NCI-H2081 treated with DMSO at 0.1 percent for 48 hours (cell line): ENCODE measurements at regions not wholly inside any gene's neighbourhood (a gene's known extent, or its start where the extent isn't known, plus 50 kb on each side); places are given as distances from the start of the nearest gene placed in this dataset.

Source experiments
- DNase-seq: peaks from one replicate; lab custom pipeline; 2025; lab: John Stamatoyannopoulos, UW

GRCh38 chr6:163986313-163986712 lies 571.8 kb downstream of the QKI start:
- DNase-seq: no peak

GRCh38 chr6:163985710-163986109 lies 571.2 kb downstream of the QKI start:
- no peak for DNase-seq

GRCh38 chr6:163985040-163985439 lies 570.5 kb downstream of the QKI start:
- no peak for DNase-seq

- DNase-seq: no peak
Observed at GRCh38 chr6:163984124-163984936, 569.8 kb downstream of the QKI start.

- DNase-seq: no peak
Observed at GRCh38 chr6:163983679-163984078, 569.2 kb downstream of the QKI start.

DNA sequence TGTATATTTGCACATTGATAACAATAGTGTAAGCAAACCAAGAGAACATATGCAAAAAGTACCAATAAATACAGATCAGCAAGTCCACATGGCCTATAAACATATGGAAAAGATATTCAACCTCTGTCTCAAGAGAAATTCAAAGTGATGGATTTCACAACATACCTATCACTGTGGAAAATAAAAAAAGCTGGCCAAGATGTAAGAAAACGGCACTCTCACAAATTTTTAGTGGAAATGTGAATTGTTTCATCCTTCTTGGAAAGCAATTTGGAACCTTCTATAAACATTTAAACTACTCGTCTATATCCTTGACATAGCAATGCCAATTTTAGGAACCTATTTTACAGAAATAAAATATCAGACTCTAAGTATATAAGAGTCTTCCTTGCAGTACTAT lies 559.8 kb downstream of the QKI start:
- DNase-seq: no peak

GRCh38 chr6:163971841-163972838 lies 557.6 kb downstream of the QKI start:
- DNase-seq: no peak

GRCh38 chr6:163970846-163971564 lies 556.5 kb downstream of the QKI start:
- no peak for DNase-seq

DNA sequence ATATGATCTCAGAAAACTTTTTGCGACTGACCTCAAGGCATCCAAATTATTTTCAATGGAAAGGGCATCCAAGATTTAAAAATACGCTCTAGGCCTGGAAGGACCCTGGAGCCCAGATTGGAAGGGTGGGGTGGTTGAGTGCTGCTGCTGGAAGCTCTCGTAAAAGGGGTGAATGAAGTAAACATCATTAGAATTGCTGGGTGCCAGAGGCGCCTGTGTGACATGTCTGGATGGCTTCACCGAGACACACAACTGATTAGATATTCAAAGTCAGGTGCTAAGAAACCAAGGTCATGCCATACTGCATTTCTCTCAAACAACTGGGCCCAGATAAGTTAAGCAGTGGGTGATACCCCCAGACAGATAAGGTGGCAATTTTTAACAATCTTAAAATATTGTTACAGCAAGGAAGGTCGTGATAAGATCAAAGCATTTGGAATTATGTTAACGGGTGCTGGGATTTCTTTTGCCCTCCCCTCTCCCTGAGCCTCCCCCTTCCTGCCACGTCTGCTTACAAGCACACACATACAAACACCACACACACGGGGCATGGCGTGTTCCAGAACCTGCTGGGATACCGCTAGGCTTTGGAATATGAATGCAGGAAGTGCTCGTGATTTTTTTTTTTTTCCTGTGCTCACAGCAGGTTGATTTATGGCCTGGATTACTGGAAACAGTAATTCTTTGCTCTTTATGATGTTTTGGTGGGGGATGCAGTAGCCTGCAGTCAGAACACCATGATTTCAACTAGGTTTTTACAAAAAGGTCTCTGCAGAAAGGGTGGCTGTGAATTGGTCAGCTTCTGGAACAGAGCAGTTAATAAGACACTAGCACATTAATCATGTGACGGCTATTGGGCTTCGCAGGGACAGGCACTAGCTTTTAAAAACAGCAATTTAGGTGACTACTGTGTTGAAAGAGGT lies 551.2 kb downstream of the QKI start:
- DNase-seq: peak; percentile 28

DNA sequence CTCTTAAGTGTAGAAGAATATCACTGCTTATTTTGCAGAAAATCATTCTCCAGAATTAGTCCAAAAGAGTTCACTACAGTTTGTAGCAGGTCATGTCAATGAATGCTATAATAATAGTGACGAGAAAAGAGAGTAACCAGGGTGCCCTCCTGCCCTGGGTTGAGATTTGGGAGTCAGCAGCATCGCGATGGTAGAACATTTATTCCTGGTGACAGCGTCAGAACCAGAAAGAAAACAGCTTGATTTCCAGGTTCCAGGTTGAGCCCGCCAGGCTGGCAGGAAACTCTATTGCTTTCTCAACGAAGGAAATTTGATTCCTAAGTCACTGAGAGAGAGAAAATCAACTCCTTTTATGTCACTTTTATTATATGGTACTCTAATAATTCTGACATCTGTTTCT lies 550.3 kb downstream of the QKI start:
- DNase-seq: no peak

DNA sequence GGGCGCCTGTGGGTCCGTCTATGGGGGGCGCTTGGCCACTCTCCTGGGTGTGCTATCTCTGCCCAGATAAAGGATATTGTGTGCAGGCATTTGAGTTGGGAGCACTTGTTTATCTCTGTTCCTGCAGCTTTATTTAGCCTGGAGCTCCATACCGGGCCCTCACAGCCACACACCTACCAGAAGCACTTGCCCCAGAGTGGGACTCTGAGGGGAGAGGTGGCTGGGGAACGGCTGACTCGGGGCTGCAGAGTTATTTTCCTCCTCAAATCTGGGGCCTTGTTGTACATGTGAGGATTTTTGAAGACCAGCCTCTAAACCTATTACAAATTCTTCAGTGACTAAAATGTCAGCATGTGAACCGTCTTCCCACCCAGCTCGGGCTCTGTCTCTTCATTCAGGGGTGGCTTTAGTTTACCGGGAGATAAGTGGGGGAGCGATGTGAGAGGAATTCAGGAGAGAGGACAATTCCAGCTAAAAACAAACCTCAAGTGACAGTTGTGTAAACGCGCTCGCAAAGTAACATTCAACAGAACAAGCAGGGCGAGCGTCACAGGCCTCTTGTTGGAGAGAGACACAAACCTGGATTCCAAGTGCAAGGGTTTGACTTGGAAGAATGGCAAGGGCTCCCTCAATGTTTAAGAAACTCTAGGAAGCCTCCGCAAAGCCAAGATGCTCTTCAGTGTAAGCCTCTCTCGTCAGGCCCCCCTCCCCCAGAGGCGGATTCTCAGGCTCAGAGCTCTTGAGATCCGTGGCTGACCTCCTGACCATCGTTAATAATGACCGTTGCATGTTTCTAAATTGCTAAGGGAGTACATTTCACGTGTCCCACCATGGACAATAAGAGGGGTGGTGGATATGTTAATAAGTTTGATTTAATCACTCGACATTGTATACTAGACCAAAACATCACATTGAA lies 548.9 kb downstream of the QKI start:
- no peak for DNase-seq

DNA sequence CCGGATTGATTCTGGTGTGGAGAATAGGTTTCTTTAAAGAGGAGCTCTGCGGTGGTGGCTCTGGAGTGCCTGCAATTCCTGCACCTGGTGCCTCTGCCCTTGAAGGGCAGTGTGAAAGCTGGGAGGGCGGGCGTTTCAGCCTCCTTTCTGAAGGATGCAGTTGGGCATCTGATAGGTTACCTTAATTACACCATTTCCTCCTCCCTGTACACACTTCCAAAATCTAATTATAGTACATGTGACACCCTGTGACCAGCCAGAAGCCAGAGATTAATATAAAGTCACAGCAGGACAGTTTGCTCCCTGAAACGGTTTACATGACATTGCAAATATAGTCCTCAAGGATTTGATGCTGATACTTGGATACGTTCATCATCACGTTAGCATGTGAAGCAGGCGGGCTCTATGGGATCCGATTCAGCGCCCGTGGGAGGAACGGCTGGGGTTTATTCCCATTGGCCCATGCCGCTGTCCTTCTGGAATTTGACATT lies 548.2 kb downstream of the QKI start:
- no peak for DNase-seq

- DNase-seq: no peak
Observed at GRCh38 chr6:163960128-163960527, 545.6 kb downstream of the QKI start.

- no peak for DNase-seq
Observed at GRCh38 chr6:163958646-163959045, 544.1 kb downstream of the QKI start.

DNA sequence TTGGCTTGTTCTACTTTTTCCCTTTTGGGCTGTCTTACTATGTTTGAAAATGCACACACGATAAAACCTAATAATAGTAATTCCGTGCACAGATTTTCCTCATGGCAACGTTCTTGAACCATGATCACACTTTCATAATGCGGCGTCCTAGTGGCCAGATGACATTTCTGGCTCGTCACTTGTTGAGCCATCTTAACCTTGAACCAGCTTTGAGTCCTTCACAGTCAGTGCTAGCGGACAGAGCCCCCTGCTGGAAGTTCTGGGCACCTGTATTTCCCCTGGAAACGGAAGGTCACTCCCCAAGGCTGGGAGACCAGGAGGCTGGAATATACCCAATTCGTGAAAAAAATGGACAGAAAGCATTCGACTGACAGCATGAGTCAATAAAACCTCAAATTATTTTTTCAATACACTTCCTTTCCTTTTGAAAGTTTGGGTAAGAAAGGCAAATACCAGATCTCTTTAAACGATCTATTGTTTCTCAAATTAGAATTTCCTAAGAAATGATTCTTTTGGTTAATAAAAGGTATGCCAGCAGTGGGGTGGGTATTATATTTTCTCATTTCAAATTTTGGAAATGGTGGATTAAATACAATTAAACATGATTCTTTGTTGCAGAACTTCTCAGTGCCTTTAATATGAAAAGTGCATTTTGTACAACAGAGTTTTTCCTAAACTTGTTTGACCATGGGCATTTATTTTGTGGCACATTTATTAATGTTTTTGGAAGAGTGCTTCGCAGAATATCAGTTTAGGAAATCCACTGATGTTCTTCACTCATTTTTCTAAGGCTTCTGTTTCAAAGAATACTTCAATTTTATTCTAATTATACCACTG lies 542.3 kb downstream of the QKI start:
- DNase-seq: no peak

GRCh38 chr6:163955756-163956155 lies 541.2 kb downstream of the QKI start:
- no peak for DNase-seq

DNA sequence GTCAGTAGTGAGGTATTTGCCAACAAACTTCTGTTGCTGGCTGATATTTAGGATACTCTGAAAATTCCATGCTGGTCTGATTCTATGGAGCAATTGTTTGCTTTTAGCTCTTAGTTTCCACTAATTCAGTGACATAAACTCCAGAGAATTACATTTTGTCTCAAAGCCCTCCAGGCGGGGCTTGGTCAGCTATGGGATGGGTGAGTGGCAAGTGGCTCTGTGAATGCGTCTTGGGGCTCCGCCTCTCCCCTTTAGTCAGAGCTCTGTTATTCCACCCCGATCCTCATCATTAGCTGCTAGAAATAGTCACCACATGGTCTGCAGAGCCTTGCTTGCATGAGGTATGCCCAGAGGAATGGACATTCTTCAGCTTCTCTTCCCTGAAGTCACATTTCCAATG lies 540.6 kb downstream of the QKI start:
- no peak for DNase-seq

- DNase-seq: no peak
Observed at GRCh38 chr6:163954088-163954775, 539.7 kb downstream of the QKI start.
